Stimulated activated CD4-positive, alpha-beta T cell treated with anti-CD3 and anti-CD28 coated beads, Interleukin-4, amount 100 ng/mL, for 24 hours (primary cell): ENCODE measurements at regions not wholly inside any gene's neighbourhood (a gene's known extent, or its start where the extent isn't known, plus 50 kb on each side); places are given as distances from the start of the nearest gene placed in this dataset.
"Not testable (repeated sequence)": the region's sequence is repeated elsewhere in the genome, so short reads cannot be mapped to it uniquely, and the experiment has no call there.

Experiments used
- DNase-seq: peaks from one replicate; pipeline ENCODE4 v3.0.0-alpha.2; 2020

GRCh38 chr9:90447773-90448172 lies 194.9 kb downstream of the DIRAS2 start:
- no peak for DNase-seq

- no peak for DNase-seq
Observed at GRCh38 chr9:90449213-90449925, 193.3 kb downstream of the DIRAS2 start.

GRCh38 chr9:90451804-90452203 lies 190.8 kb downstream of the DIRAS2 start:
- no peak for DNase-seq

GRCh38 chr9:90455316-90455715 lies 187.3 kb downstream of the DIRAS2 start:
- DNase-seq, result no peak

GRCh38 chr9:90457386-90458190 lies 185.0 kb downstream of the DIRAS2 start:
- no peak for DNase-seq

- no peak for DNase-seq
Observed at GRCh38 chr9:90458485-90458884, 184.1 kb downstream of the DIRAS2 start.

GRCh38 chr9:90459321-90459720 lies 183.3 kb downstream of the DIRAS2 start:
- DNase-seq, result no peak

GRCh38 chr9:90460220-90460619 lies 182.4 kb downstream of the DIRAS2 start:
- DNase-seq, result no peak

GRCh38 chr9:90464978-90465377 lies 177.6 kb downstream of the DIRAS2 start:
- DNase-seq, result no peak

GRCh38 chr9:90466441-90466840 lies 176.2 kb downstream of the DIRAS2 start:
- no peak for DNase-seq

- no peak for DNase-seq
Observed at GRCh38 chr9:90469435-90469834, 173.2 kb downstream of the DIRAS2 start.

- DNase-seq, result no peak
Observed at GRCh38 chr9:90469865-90470387, 172.7 kb downstream of the DIRAS2 start.

GRCh38 chr9:90476058-90476457 lies 166.6 kb downstream of the DIRAS2 start:
- DNase-seq, result no peak

GRCh38 chr9:90477535-90477934 lies 165.1 kb downstream of the DIRAS2 start:
- DNase-seq, result no peak

GRCh38 chr9:90478821-90479220 lies 163.8 kb downstream of the DIRAS2 start:
- DNase-seq, result no peak

- DNase-seq, result no peak
Observed at GRCh38 chr9:90485028-90485427, 157.6 kb downstream of the DIRAS2 start.

GRCh38 chr9:90489066-90489465 lies 153.6 kb downstream of the DIRAS2 start:
- DNase-seq, result no peak

- no peak for DNase-seq
Observed at GRCh38 chr9:90499761-90500160, 142.9 kb downstream of the DIRAS2 start.

- no peak for DNase-seq
Observed at GRCh38 chr9:90502134-90502533, 140.5 kb downstream of the DIRAS2 start.

- DNase-seq, result no peak
Observed at GRCh38 chr9:90504486-90504885, 138.1 kb downstream of the DIRAS2 start.

GRCh38 chr9:90505695-90506094 lies 136.9 kb downstream of the DIRAS2 start:
- no peak for DNase-seq

GRCh38 chr9:90506402-90506801 lies 136.2 kb downstream of the DIRAS2 start:
- DNase-seq, result not testable (repeated sequence)

GRCh38 chr9:90507621-90508020 lies 135.0 kb downstream of the DIRAS2 start:
- no peak for DNase-seq

- no peak for DNase-seq
Observed at GRCh38 chr9:90508940-90509339, 133.7 kb downstream of the DIRAS2 start.
